A549 (cell line): ENCODE measurements at regions not wholly inside any gene's neighbourhood (a gene's known extent, or its start where the extent isn't known, plus 50 kb on each side); places are given as distances from the start of the nearest gene placed in this dataset.

Experiments
- ATAC-seq, 2 experiments: fragments of 200-7000 bp in 1 of 2; fragments of >200 bp in 1 of 2; cut with Nextera tagmentation in 1 of 2; cut with Tn5 transposase in 1 of 2; 3 replicates each; pipeline versions ENCODE4 v1.8.0 to v1.9.1; 2018 to 2020; ENCODE audit warnings: mild to moderate bottlenecking in 1 of 2, moderate library complexity in 1 of 2
- CTCF ChIA-PET: fragments of 300-600 bp; sonication (Branson Sonifier 250); formaldehyde crosslinking; extraction: SDS; loops from one replicate; lab custom pipeline; 2021; ENCODE audit warnings: antibody characterized with exemption, inconsistent platforms; lab: Yijun Ruan, JAX
- POLR2A ChIA-PET: fragments of 350-600 bp; formaldehyde crosslinking; extraction: SDS; loops from one replicate; lab custom pipeline; 2021; ENCODE audit warnings: antibody characterized with exemption, inconsistent platforms; lab: Yijun Ruan, JAX
- DNase-seq, 2 experiments: peaks; one replicate each; pipeline versions ENCODE4 v3.0.0 to v3.0.0-alpha.2; 2011 to 2016; ENCODE audit warnings: low read depth in 1 of 2, low spot score in 1 of 2
- FAIRE-seq: peaks from 2 replicates; lab custom pipeline; 2011; peaks lifted over from hg19 to GRCh38; lab: Jason Lieb, UNC
- H3K27ac ChIP-seq, 2 experiments: fragments of >200 bp; sonication (Bioruptor Twin); formaldehyde crosslinking; 3 replicates each; pipeline ENCODE4 v1.5.1; 2016 to 2017
- H3K4me1 ChIP-seq: fragments of >200 bp; sonication (Bioruptor Twin); formaldehyde crosslinking; 3 replicates; pipeline ENCODE4 v1.6.1; 2016
- H3K4me2 ChIP-seq: fragments of >200 bp; sonication (Bioruptor Twin); formaldehyde crosslinking; 3 replicates; pipeline ENCODE4 v1.6.1; 2016
- H3K4me3 ChIP-seq: fragments of >200 bp; sonication (Bioruptor Twin); formaldehyde crosslinking; 3 replicates; pipeline ENCODE4 v1.5.1; 2016
- H3K9me3 ChIP-seq: fragments of >200 bp; sonication (Bioruptor Twin); formaldehyde crosslinking; 3 replicates; pipeline ENCODE4 v1.6.1; 2016
- BHLHE40 ChIP-seq: IDR thresholded peaks from 2 replicates; pipeline ENCODE4 v1.6.1; 2012; ENCODE audit warnings: low read depth, low read length, inconsistent platforms
- CBX2 ChIP-seq: fragments of 200-600 bp; sonication (generic); IDR thresholded peaks from 2 replicates; pipeline ENCODE4 v1.6.1; 2016; ENCODE audit warnings: low read depth, mild to moderate bottlenecking, borderline replicate concordance
- CBX8 ChIP-seq: fragments of 200-600 bp; sonication (generic); IDR thresholded peaks from 2 replicates; pipeline ENCODE4 v1.6.1; 2016
- CEBPB ChIP-seq, 2 experiments: fragments of >200 bp in 1 of 2; sonication (Bioruptor Twin) in 1 of 2; formaldehyde crosslinking in 1 of 2; IDR thresholded peaks; 2 replicates each; pipeline ENCODE4 v1.6.1; 2012 to 2016
- E2F6 ChIP-seq: IDR thresholded peaks from 2 replicates; pipeline ENCODE4 v1.6.1; 2012; ENCODE audit warnings: low read depth, borderline replicate concordance
- EHF ChIP-seq: fragments of 250-450 bp; sonication (Bioruptor Pico); IDR thresholded peaks from 2 replicates; pipeline ENCODE4 v1.5.0; 2020; ENCODE audit warnings: mild to moderate bottlenecking
- EHMT2 ChIP-seq: fragments of 200-600 bp; sonication (generic); IDR thresholded peaks from 2 replicates; pipeline ENCODE4 v1.6.1; 2016; ENCODE audit warnings: antibody characterized with exemption, low read depth, mild to moderate bottlenecking, moderate library complexity
- ELK1 ChIP-seq: fragments of 150-350 bp; IDR thresholded peaks from 2 replicates; pipeline ENCODE4 v1.6.1; 2014; ENCODE audit warnings: low read depth, mild to moderate bottlenecking, low read length
- EP300 ChIP-seq, 2 experiments: fragments of >200 bp; sonication (Bioruptor Twin); formaldehyde crosslinking; IDR thresholded peaks; 2 replicates in 1 of 2; 3 replicates in 1 of 2; pipeline ENCODE4 v1.6.1; 2016 to 2017
- FOSL2 ChIP-seq, 2 experiments: fragments of 450-650 bp in 1 of 2; fragments of >200 bp in 1 of 2; sonication (Bioruptor Twin) in 1 of 2; formaldehyde crosslinking; IDR thresholded peaks; 2 replicates each; pipeline versions ENCODE4 v1.5.0 to v1.6.1; 2016 to 2020; ENCODE audit warnings: mild to moderate bottlenecking in 1 of 2, moderate library complexity in 1 of 2
- HDAC2 ChIP-seq: fragments of 200-600 bp; sonication (generic); IDR thresholded peaks from 2 replicates; pipeline ENCODE4 v1.6.1; 2016
- HES2 ChIP-seq: fragments of >200 bp; sonication (Bioruptor Twin); formaldehyde crosslinking; IDR thresholded peaks from 2 replicates; pipeline ENCODE4 v1.6.1; 2016
- HEYL ChIP-seq: fragments of 250-450 bp; sonication (Bioruptor Pico); IDR thresholded peaks from 2 replicates; pipeline ENCODE4 v1.8.0; 2021; ENCODE audit warnings: mild to moderate bottlenecking, moderate library complexity
- JUN ChIP-seq, 2 experiments: fragments of >200 bp; sonication (Bioruptor Twin); formaldehyde crosslinking; IDR thresholded peaks; 2 replicates in 1 of 2; 3 replicates in 1 of 2; pipeline ENCODE4 v1.6.1; 2016 to 2017
- JUNB ChIP-seq: fragments of >200 bp; sonication (Bioruptor Twin); formaldehyde crosslinking; IDR thresholded peaks from 2 replicates; pipeline ENCODE4 v1.6.1; 2016
- KDM1A ChIP-seq: fragments of 200-600 bp; sonication (generic); IDR thresholded peaks from 2 replicates; pipeline ENCODE4 v1.6.1; 2016; ENCODE audit warnings: low read depth, mild to moderate bottlenecking
- KDM5A ChIP-seq: fragments of 200-600 bp; sonication (generic); IDR thresholded peaks from 2 replicates; pipeline ENCODE4 v1.6.1; 2016; ENCODE audit warnings: antibody characterized with exemption, mild to moderate bottlenecking
- MAFK ChIP-seq: fragments of 450-650 bp; IDR thresholded peaks from 2 replicates; pipeline ENCODE4 v1.6.1; 2014; ENCODE audit not compliant: partially characterized antibody
- MAX ChIP-seq: IDR thresholded peaks from 2 replicates; pipeline ENCODE4 v1.6.1; 2012
- NPAS2 ChIP-seq: fragments of 250-450 bp; sonication (Bioruptor Pico); IDR thresholded peaks from 2 replicates; pipeline ENCODE4 v1.8.0; 2022; ENCODE audit warnings: mild to moderate bottlenecking, moderate library complexity, borderline replicate concordance
- NR3C1 ChIP-seq: fragments of >200 bp; sonication (Bioruptor Twin); formaldehyde crosslinking; IDR thresholded peaks from 3 replicates; pipeline ENCODE4 v1.6.1; 2017
- RAD21 ChIP-seq, 2 experiments: fragments of >200 bp in 1 of 2; sonication (Bioruptor Twin) in 1 of 2; formaldehyde crosslinking in 1 of 2; IDR thresholded peaks in 1 of 2; conservative IDR thresholded peaks in 1 of 2; 2 replicates in 1 of 2; 3 replicates in 1 of 2; pipeline ENCODE4 v1.6.1; 2012 to 2018; ENCODE audit warnings: inconsistent platforms in 1 of 2
- RCOR1 ChIP-seq: fragments of 150-350 bp; IDR thresholded peaks from 2 replicates; pipeline ENCODE4 v1.6.1; 2014; ENCODE audit warnings: antibody characterized with exemption, low read length, low read depth
- RFX5 ChIP-seq: fragments of 450-650 bp; IDR thresholded peaks from 2 replicates; pipeline ENCODE4 v1.7.1; 2014; ENCODE audit warnings: antibody characterized with exemption, mild to moderate bottlenecking, moderate library complexity
- RNF2 ChIP-seq: fragments of 200-600 bp; sonication (generic); IDR thresholded peaks from 2 replicates; pipeline ENCODE4 v1.6.1; 2016; ENCODE audit warnings: low read depth, mild to moderate bottlenecking, antibody characterized with exemption, moderate library complexity, borderline replicate concordance
- TP53 ChIP-seq: fragments of 250-450 bp; sonication (Bioruptor Pico); IDR thresholded peaks from 2 replicates; pipeline ENCODE4 v1.5.0; 2021; ENCODE audit warnings: mild to moderate bottlenecking, moderate library complexity
- ZFP36 ChIP-seq: fragments of 450-650 bp; IDR thresholded peaks from 2 replicates; pipeline ENCODE4 v1.6.1; 2014; ENCODE audit warnings: borderline replicate concordance; ENCODE audit not compliant: partially characterized antibody
- whole genome bisulfite sequencing: methylation state at CpG from one replicate; pipeline ENCODE4 v1.1.6; 2017; ENCODE audit errors: missing lambda C conversion rate; 5-methylcytosine and 5-hydroxymethylcytosine counted together

GRCh38 chr20:10731190-10731965 is 57.6 kb upstream of the JAG1 start:
- no peak for TF ChIP-seq KDM1A
- peak; percentile 54 for TF ChIP-seq MAFK
- ATAC-seq (peak in 1 of 2 experiments; percentile 85; a peak in 3 of 6 replicates), DNase-seq (no peak), FAIRE-seq (no peak)
- H3K4me2 ChIP-seq = peak overlapping the region; percentile 13; the same call in 1 of the 3 replicates
- ChIA-PET CTCF (interaction anchor here (0.6 to 2.0 kb wide), 6 partner anchors 9 to 478 kb away, joined by 3 to 5 read pairs (median 4); no protein-coding TSS in a partner anchor), POLR2A (no interaction called here)
- H3K27ac ChIP-seq = peak overlapping the region in 1 of 2 experiments; percentile 48; a peak in 4 of 6 replicates
- peaks cover 13% of the 10 kb centered on the region for H3K4me1 ChIP-seq
- no peak overlapping the region for H3K4me3 ChIP-seq
- H3K9me3 ChIP-seq = peaks cover 9% of the 10 kb centered on the region; the same call in 2 of the 3 replicates
- WGBS = 41% methylated on average over 6 of the region's 6 CpGs

- CTCF ChIA-PET = interaction anchor here (1.6 to 2.0 kb wide), 3 partner anchors 9 to 14 kb away, joined by 4 to 5 read pairs (median 5); no protein-coding TSS in a partner anchor
- FAIRE-seq (no peak), DNase-seq (no peak)
Observed at GRCh38 chr20:10733122-10733521, 59.3 kb upstream of the JAG1 start.

GRCh38 chr20:10735195-10735949 is 61.6 kb upstream of the JAG1 start:
- Histone ChIP-seq H3K4me2 (no peak overlapping the region), H3K9me3 (peaks cover 2% of the 10 kb centered on the region; the same call in 1 of the 3 replicates), H3K4me1 (peaks cover 8% of the 10 kb centered on the region; the same call in 2 of the 3 replicates), H3K4me3 (no peak overlapping the region), H3K27ac (0 out of 6 replicates have a peak overlapping the region, but pooled peaks of 1 of the 2 experiments have one; percentile 2)
- WGBS = 82% methylated on average over 14 of the region's 14 CpGs
- ChIA-PET CTCF (interaction anchor here (1.0 to 1.9 kb wide), 4 partner anchors 10 to 118 kb away, joined by 3 to 5 read pairs (median 4); no protein-coding TSS in a partner anchor), POLR2A (no interaction called here)
- no peak for DNase-seq
- FAIRE-seq = peak; percentile 46
- no peak for ATAC-seq
- TF ChIP-seq NPAS2 (CRISPR knock-in tag) = no peak
- no peak for TF ChIP-seq CBX8
- TF ChIP-seq CEBPB (IDR thresholded peaks at IDR 0.05) = no peak
- no peak for TF ChIP-seq ZFP36
- no peak for TF ChIP-seq RAD21 (conservative IDR thresholded peaks at IDR 0.05 in 1 of 2, IDR thresholded peaks at IDR 0.05 in 1 of 2)
- no peak for TF ChIP-seq ELK1

More at GRCh38 chr20:10733122-10733521, 59.3 kb upstream of the JAG1 start:
- POLR2A ChIA-PET = no interaction called here
- H3K9me3 ChIP-seq = peaks cover 9% of the 10 kb centered on the region; the same call in 2 of the 3 replicates
- H3K27ac ChIP-seq = peak overlapping the region; percentile 41 to 53; a peak in 5 of 6 replicates
- H3K4me3 ChIP-seq = no peak overlapping the region
- ATAC-seq = no peak
- WGBS = 95% methylated on average over 1 of the region's 1 CpG
- TF ChIP-seq JUNB (no peak), MAX (0 out of 2 replicates have a peak, but pooled peaks have one; percentile 5), HEYL (CRISPR knock-in tag) (no peak), HES2 (no peak), CEBPB (IDR thresholded peaks at IDR 0.05) (no peak), CBX2 (no peak)
- H3K4me1 ChIP-seq = peaks cover 13% of the 10 kb centered on the region
- no peak overlapping the region for H3K4me2 ChIP-seq

GRCh38 chr20:10739134-10739533 is 65.3 kb upstream of the JAG1 start:
- ChIA-PET POLR2A (no interaction called here), CTCF (no interaction called here)
- FAIRE-seq (no peak), ATAC-seq (peak; percentile 19 to 53; a peak in 3 of 6 replicates), DNase-seq (no peak)
- Histone ChIP-seq H3K9me3 (no peaks in the 10 kb centered on the region), H3K4me3 (no peak overlapping the region), H3K4me2 (peak overlapping the region; percentile 69), H3K4me1 (peaks cover 4% of the 10 kb centered on the region; the same call in 1 of the 3 replicates), H3K27ac (peak overlapping the region; percentile 30 to 38)
- WGBS = 18% methylated on average over 1 of the region's 1 CpG
- TF ChIP-seq RFX5 (no peak), EP300 (IDR thresholded peaks at IDR 0.05) (no peak), FOSL2 (IDR thresholded peaks at IDR 0.05) (no peak), FOSL2 (CRISPR knock-in tag; IDR thresholded peaks at IDR 0.05) (no peak), TP53 (no peak), BHLHE40 (no peak), KDM5A (no peak), RNF2 (no peak), JUN (IDR thresholded peaks at IDR 0.05) (no peak), MAFK (no peak), EHMT2 (no peak), E2F6 (no peak), NR3C1 (no peak), RCOR1 (no peak), EHF (no peak), HDAC2 (no peak)
